ENCODE measurements at regions not wholly inside any gene's neighbourhood (a gene's known extent, or its start where the extent isn't known, plus 50 kb on each side); places are given as distances from the start of the nearest gene placed in this dataset.

GRCh38 chr15:95120595-95120994, 889.2 kb downstream of the MCTP2 start:
- H3K4me3 Mint-ChIP-seq, result no peak overlapping the region

GRCh38 chr15:95121191-95121590, 889.8 kb downstream of the MCTP2 start:
- Mint-ChIP-seq H3K4me1 (ENCODE audit: low read depth) (no peaks in the 10 kb centered on the region), H3K4me3 (no peak overlapping the region), H3K9me3 (no peaks in the 10 kb centered on the region), H3K27ac (no peak overlapping the region), H3K27me3 (ENCODE audit: low read depth) (no peaks in the 10 kb centered on the region), H3K36me3 (ENCODE audit: low read depth) (no peaks in the 10 kb centered on the region)
- DNase-seq (ENCODE audit: low spot score), result no peak

More at GRCh38 chr15:95120595-95120994, 889.2 kb downstream of the MCTP2 start:
- Mint-ChIP-seq H3K36me3 (ENCODE audit: low read depth) (no peaks in the 10 kb centered on the region), H3K9me3 (no peaks in the 10 kb centered on the region), H3K27ac (no peak overlapping the region), H3K27me3 (ENCODE audit: low read depth) (no peaks in the 10 kb centered on the region), H3K4me1 (ENCODE audit: low read depth) (no peaks in the 10 kb centered on the region)
- no peak for DNase-seq (ENCODE audit: low spot score)

- Mint-ChIP-seq H3K27ac (no peak overlapping the region), H3K27me3 (ENCODE audit: low read depth) (no peaks in the 10 kb centered on the region), H3K36me3 (ENCODE audit: low read depth) (no peaks in the 10 kb centered on the region), H3K9me3 (no peaks in the 10 kb centered on the region), H3K4me1 (ENCODE audit: low read depth) (no peaks in the 10 kb centered on the region), H3K4me3 (no peak overlapping the region)
- DNase-seq (ENCODE audit: low spot score), result no peak
Observed at GRCh38 chr15:95125803-95126202, 894.4 kb downstream of the MCTP2 start.

GRCh38 chr15:95127356-95127755, 896.0 kb downstream of the MCTP2 start:
- Mint-ChIP-seq H3K27me3 (ENCODE audit: low read depth) (no peaks in the 10 kb centered on the region), H3K4me3 (no peak overlapping the region), H3K27ac (no peak overlapping the region), H3K9me3 (no peaks in the 10 kb centered on the region), H3K36me3 (ENCODE audit: low read depth) (no peaks in the 10 kb centered on the region), H3K4me1 (ENCODE audit: low read depth) (no peaks in the 10 kb centered on the region)
- DNase-seq (ENCODE audit: low spot score), result no peak

- DNase-seq (ENCODE audit: low spot score), result no peak
- no peaks in the 10 kb centered on the region for H3K9me3 Mint-ChIP-seq
- no peaks in the 10 kb centered on the region for H3K4me1 Mint-ChIP-seq (ENCODE audit: low read depth)
- no peaks in the 10 kb centered on the region for H3K36me3 Mint-ChIP-seq (ENCODE audit: low read depth)
- no peaks in the 10 kb centered on the region for H3K27me3 Mint-ChIP-seq (ENCODE audit: low read depth)
- no peak overlapping the region for H3K27ac Mint-ChIP-seq
- no peak overlapping the region for H3K4me3 Mint-ChIP-seq
Observed at GRCh38 chr15:95129574-95129973, 898.2 kb downstream of the MCTP2 start.

- no peaks in the 10 kb centered on the region for H3K27me3 Mint-ChIP-seq (ENCODE audit: low read depth)
- no peak for DNase-seq (ENCODE audit: low spot score)
- H3K4me1 Mint-ChIP-seq (ENCODE audit: low read depth), result no peaks in the 10 kb centered on the region
- no peaks in the 10 kb centered on the region for H3K36me3 Mint-ChIP-seq (ENCODE audit: low read depth)
- no peaks in the 10 kb centered on the region for H3K9me3 Mint-ChIP-seq
- H3K4me3 Mint-ChIP-seq, result no peak overlapping the region
- no peak overlapping the region for H3K27ac Mint-ChIP-seq
Observed at GRCh38 chr15:95131131-95131556, 899.8 kb downstream of the MCTP2 start.

GRCh38 chr15:95132774-95133173, 901.4 kb downstream of the MCTP2 start:
- DNase-seq (ENCODE audit: low spot score), result no peak
- no peak overlapping the region for H3K27ac Mint-ChIP-seq
- no peaks in the 10 kb centered on the region for H3K9me3 Mint-ChIP-seq
- H3K4me3 Mint-ChIP-seq, result no peak overlapping the region
- no peaks in the 10 kb centered on the region for H3K36me3 Mint-ChIP-seq (ENCODE audit: low read depth)
- no peaks in the 10 kb centered on the region for H3K27me3 Mint-ChIP-seq (ENCODE audit: low read depth)
- H3K4me1 Mint-ChIP-seq (ENCODE audit: low read depth), result no peaks in the 10 kb centered on the region

GRCh38 chr15:95134431-95135110, 903.2 kb downstream of the MCTP2 start:
- H3K27ac Mint-ChIP-seq, result no peak overlapping the region
- H3K9me3 Mint-ChIP-seq, result no peaks in the 10 kb centered on the region

GRCh38 chr15:95138604-95139270, 907.4 kb downstream of the MCTP2 start:
- Mint-ChIP-seq H3K4me1 (ENCODE audit: low read depth) (no peaks in the 10 kb centered on the region), H3K27ac (no peak overlapping the region), H3K9me3 (no peaks in the 10 kb centered on the region), H3K4me3 (no peak overlapping the region), H3K36me3 (ENCODE audit: low read depth) (no peaks in the 10 kb centered on the region), H3K27me3 (ENCODE audit: low read depth) (no peaks in the 10 kb centered on the region)
- no peak for DNase-seq (ENCODE audit: low spot score)

More at GRCh38 chr15:95134431-95135110, 903.2 kb downstream of the MCTP2 start:
- Mint-ChIP-seq H3K36me3 (ENCODE audit: low read depth) (no peaks in the 10 kb centered on the region), H3K27me3 (ENCODE audit: low read depth) (no peaks in the 10 kb centered on the region), H3K4me3 (no peak overlapping the region), H3K4me1 (ENCODE audit: low read depth) (no peaks in the 10 kb centered on the region)
- no peak for DNase-seq (ENCODE audit: low spot score)

- Mint-ChIP-seq H3K27me3 (ENCODE audit: low read depth) (no peaks in the 10 kb centered on the region), H3K4me3 (no peak overlapping the region), H3K4me1 (ENCODE audit: low read depth) (no peaks in the 10 kb centered on the region), H3K27ac (no peak overlapping the region), H3K9me3 (no peaks in the 10 kb centered on the region), H3K36me3 (ENCODE audit: low read depth) (no peaks in the 10 kb centered on the region)
- no peak for DNase-seq (ENCODE audit: low spot score)
Observed at GRCh38 chr15:95141486-95141885, 910.1 kb downstream of the MCTP2 start.

- H3K9me3 Mint-ChIP-seq, result no peaks in the 10 kb centered on the region
- H3K4me3 Mint-ChIP-seq, result no peak overlapping the region
- H3K36me3 Mint-ChIP-seq (ENCODE audit: low read depth), result no peaks in the 10 kb centered on the region
- H3K4me1 Mint-ChIP-seq (ENCODE audit: low read depth), result no peaks in the 10 kb centered on the region
- no peaks in the 10 kb centered on the region for H3K27me3 Mint-ChIP-seq (ENCODE audit: low read depth)
- no peak for DNase-seq (ENCODE audit: low spot score)
- no peak overlapping the region for H3K27ac Mint-ChIP-seq
Observed at GRCh38 chr15:95142531-95142930, 911.2 kb downstream of the MCTP2 start.

GRCh38 chr15:95146481-95146880, 915.1 kb downstream of the MCTP2 start:
- H3K9me3 Mint-ChIP-seq, result no peaks in the 10 kb centered on the region
- H3K4me1 Mint-ChIP-seq (ENCODE audit: low read depth), result no peaks in the 10 kb centered on the region
- no peaks in the 10 kb centered on the region for H3K27me3 Mint-ChIP-seq (ENCODE audit: low read depth)
- no peak overlapping the region for H3K27ac Mint-ChIP-seq
- H3K4me3 Mint-ChIP-seq, result no peak overlapping the region
- H3K36me3 Mint-ChIP-seq (ENCODE audit: low read depth), result no peaks in the 10 kb centered on the region
- no peak for DNase-seq (ENCODE audit: low spot score)

- DNase-seq (ENCODE audit: low spot score), result no peak
- Mint-ChIP-seq H3K27me3 (ENCODE audit: low read depth) (no peaks in the 10 kb centered on the region), H3K27ac (no peak overlapping the region), H3K4me1 (ENCODE audit: low read depth) (no peaks in the 10 kb centered on the region), H3K9me3 (peaks cover 8% of the 10 kb centered on the region), H3K4me3 (no peak overlapping the region), H3K36me3 (ENCODE audit: low read depth) (no peaks in the 10 kb centered on the region)
Observed at GRCh38 chr15:95148183-95148582, 916.8 kb downstream of the MCTP2 start.

GRCh38 chr15:95149036-95149435, 917.7 kb downstream of the MCTP2 start:
- Mint-ChIP-seq H3K9me3 (peaks cover 17% of the 10 kb centered on the region), H3K27me3 (ENCODE audit: low read depth) (no peaks in the 10 kb centered on the region), H3K4me1 (ENCODE audit: low read depth) (no peaks in the 10 kb centered on the region), H3K27ac (no peak overlapping the region), H3K36me3 (ENCODE audit: low read depth) (no peaks in the 10 kb centered on the region), H3K4me3 (no peak overlapping the region)
- DNase-seq (ENCODE audit: low spot score), result no peak

GRCh38 chr15:95149771-95150170, 918.4 kb downstream of the MCTP2 start:
- H3K9me3 Mint-ChIP-seq, result peaks cover 17% of the 10 kb centered on the region
- H3K27me3 Mint-ChIP-seq (ENCODE audit: low read depth), result no peaks in the 10 kb centered on the region
- DNase-seq (ENCODE audit: low spot score), result no peak
- H3K4me1 Mint-ChIP-seq (ENCODE audit: low read depth), result no peaks in the 10 kb centered on the region
- H3K27ac Mint-ChIP-seq, result no peak overlapping the region
- H3K4me3 Mint-ChIP-seq, result no peak overlapping the region
- H3K36me3 Mint-ChIP-seq (ENCODE audit: low read depth), result no peaks in the 10 kb centered on the region
